ENCODE measurements at regions not wholly inside any gene's neighbourhood (a gene's known extent, or its start where the extent isn't known, plus 50 kb on each side); places are given as distances from the start of the nearest gene placed in this dataset.

DNA sequence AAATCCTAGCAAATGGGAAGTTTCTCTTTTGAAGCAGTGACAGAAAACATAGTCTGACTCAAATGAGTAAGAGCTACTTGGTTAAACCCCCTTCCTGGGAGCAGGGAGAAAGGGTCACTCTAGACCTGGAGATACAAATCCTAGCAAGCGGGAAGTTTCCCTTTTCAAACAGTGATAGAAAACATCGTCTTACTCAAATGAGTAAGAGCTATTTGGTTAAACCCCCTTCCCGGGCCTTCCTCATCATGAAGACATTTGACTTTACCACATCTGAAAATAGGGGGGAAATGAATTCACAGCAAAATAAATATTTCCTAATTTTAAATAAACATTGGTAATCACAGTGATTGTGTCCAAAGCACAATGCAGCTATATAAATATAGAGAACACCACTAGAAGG is 79.2 kb downstream of the FOXB1 start:
- TF ChIP-seq, protein P1, sequence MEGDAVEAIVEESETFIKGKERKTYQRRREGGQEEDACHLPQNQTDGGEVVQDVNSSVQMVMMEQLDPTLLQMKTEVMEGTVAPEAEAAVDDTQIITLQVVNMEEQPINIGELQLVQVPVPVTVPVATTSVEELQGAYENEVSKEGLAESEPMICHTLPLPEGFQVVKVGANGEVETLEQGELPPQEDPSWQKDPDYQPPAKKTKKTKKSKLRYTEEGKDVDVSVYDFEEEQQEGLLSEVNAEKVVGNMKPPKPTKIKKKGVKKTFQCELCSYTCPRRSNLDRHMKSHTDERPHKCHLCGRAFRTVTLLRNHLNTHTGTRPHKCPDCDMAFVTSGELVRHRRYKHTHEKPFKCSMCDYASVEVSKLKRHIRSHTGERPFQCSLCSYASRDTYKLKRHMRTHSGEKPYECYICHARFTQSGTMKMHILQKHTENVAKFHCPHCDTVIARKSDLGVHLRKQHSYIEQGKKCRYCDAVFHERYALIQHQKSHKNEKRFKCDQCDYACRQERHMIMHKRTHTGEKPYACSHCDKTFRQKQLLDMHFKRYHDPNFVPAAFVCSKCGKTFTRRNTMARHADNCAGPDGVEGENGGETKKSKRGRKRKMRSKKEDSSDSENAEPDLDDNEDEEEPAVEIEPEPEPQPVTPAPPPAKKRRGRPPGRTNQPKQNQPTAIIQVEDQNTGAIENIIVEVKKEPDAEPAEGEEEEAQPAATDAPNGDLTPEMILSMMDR (IDR thresholded peaks at IDR 0.05): no peak
- TF ChIP-seq POLR2A (IDR thresholded peaks at IDR 0.05): no peak

All from uterus (tissue), 2 donors.